ENCODE measurements at regions not wholly inside any gene's neighbourhood (a gene's known extent, or its start where the extent isn't known, plus 50 kb on each side); places are given as distances from the start of the nearest gene placed in this dataset.

DNA sequence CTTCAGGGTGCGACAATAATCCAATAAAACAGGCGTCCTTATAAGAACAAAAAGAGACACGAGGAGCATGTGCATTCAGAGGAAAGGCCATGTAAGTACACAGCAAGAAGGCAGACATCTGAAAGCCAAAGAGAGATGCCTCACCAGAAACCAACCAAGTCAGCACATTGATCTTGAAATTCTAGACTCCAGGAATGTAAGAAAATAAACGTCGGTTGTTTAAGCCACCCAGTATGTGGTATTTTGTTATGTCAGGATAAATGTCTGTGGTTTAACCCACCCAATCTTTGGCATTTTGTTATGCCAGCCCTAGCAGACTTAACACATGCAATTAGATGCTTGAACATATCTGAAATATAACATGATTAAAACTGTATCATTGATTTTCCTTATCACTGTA is 452.0 kb downstream of the SLITRK6 start:
- no peak for TF ChIP-seq CTCF (conservative IDR thresholded peaks at IDR 0.05 in 1 of 2, IDR thresholded peaks at IDR 0.05 in 1 of 2; ENCODE audit: low read depth in 1 of 2, low read length in 2 of 2)
- no peak for TF ChIP-seq EZH2 (IDR thresholded peaks at IDR 0.05; ENCODE audit: low read length, missing control alignments)
